WTC11 (cell line): ENCODE measurements at regions not wholly inside any gene's neighbourhood (a gene's known extent, or its start where the extent isn't known, plus 50 kb on each side); places are given as distances from the start of the nearest gene placed in this dataset.

Experiments used
- ATAC-seq: fragments of 200-7000 bp; cut with Tn5 transposase; 2 replicates; pipeline ENCODE4 v1.10.0; 2021; ENCODE audit warnings: mild to moderate bottlenecking, moderate library complexity
- CTCF ChIA-PET: fragments of 300-600 bp; sonication (Branson Sonifier 250); formaldehyde crosslinking; loops from one replicate; lab custom pipeline; 2021; ENCODE audit warnings: antibody characterized with exemption; lab: Charles Lee
- POLR2A ChIA-PET: fragments of 350-600 bp; sonication (Branson Sonifier 250); formaldehyde crosslinking; loops from one replicate; lab custom pipeline; 2021; ENCODE audit warnings: antibody characterized with exemption; lab: Charles Lee
- DNase-seq: peaks from one replicate; pipeline ENCODE4 v3.0.0; 2021; ENCODE audit warnings: low spot score
- H3K27ac Mint-ChIP-seq: 2 replicates; pipeline ENCODE4 v1.8.0; 2021; ENCODE audit warnings: mixed read lengths
- H3K27me3 Mint-ChIP-seq: 2 replicates; pipeline ENCODE4 v1.8.0; 2021; ENCODE audit warnings: low read depth, mild to moderate bottlenecking, moderate library complexity, mixed read lengths
- H3K36me3 Mint-ChIP-seq: 2 replicates; pipeline ENCODE4 v1.8.0; 2021; ENCODE audit warnings: mixed read lengths
- H3K4me1 Mint-ChIP-seq: 2 replicates; pipeline ENCODE4 v1.8.0; 2022; ENCODE audit warnings: mixed read lengths
- H3K4me3 Mint-ChIP-seq: 2 replicates; pipeline ENCODE4 v1.8.0; 2021; ENCODE audit warnings: mild to moderate bottlenecking, moderate library complexity, mixed read lengths
- H3K9me3 Mint-ChIP-seq: 2 replicates; pipeline ENCODE4 v1.8.0; 2021; ENCODE audit warnings: mixed read lengths
- AFF4 ChIP-seq: sonication (generic); formaldehyde crosslinking; IDR thresholded peaks from 2 replicates; pipeline ENCODE4 v1.8.1; 2023; ENCODE audit warnings: mild to moderate bottlenecking, missing genetic modification reagents, borderline replicate concordance
- ATF3 ChIP-seq: sonication (generic); formaldehyde crosslinking; conservative IDR thresholded peaks from 2 replicates; pipeline ENCODE4 v1.8.1; 2022; ENCODE audit warnings: mild to moderate bottlenecking, missing genetic modification reagents
- CDX4 ChIP-seq: fragments of 250-450 bp; sonication (Bioruptor Pico); IDR thresholded peaks from 2 replicates; pipeline ENCODE4 v1.9.0; 2021; ENCODE audit warnings: moderate library complexity, mild to moderate bottlenecking, inconsistent platforms, borderline replicate concordance
- ERG ChIP-seq: fragments of 250-450 bp; sonication (Bioruptor Pico); IDR thresholded peaks from 2 replicates; pipeline ENCODE4 v1.8.0; 2021; ENCODE audit warnings: mild to moderate bottlenecking
- ESRRA ChIP-seq: sonication (generic); formaldehyde crosslinking; IDR thresholded peaks from 2 replicates; pipeline ENCODE4 v1.8.1; 2022; ENCODE audit warnings: mild to moderate bottlenecking, missing genetic modification reagents, borderline replicate concordance
- FOXJ3 ChIP-seq: sonication (generic); formaldehyde crosslinking; IDR thresholded peaks from 2 replicates; pipeline ENCODE4 v1.9.0; 2021; ENCODE audit warnings: missing genetic modification reagents, mild to moderate bottlenecking, borderline replicate concordance
- IRF2 ChIP-seq: sonication (generic); formaldehyde crosslinking; IDR thresholded peaks from 2 replicates; pipeline ENCODE4 v1.8.0; 2022; ENCODE audit warnings: low read depth, missing genetic modification reagents, borderline replicate concordance
- KAT7 ChIP-seq: sonication (generic); formaldehyde crosslinking; IDR thresholded peaks from 2 replicates; pipeline ENCODE4 v1.8.1; 2023; ENCODE audit warnings: missing genetic modification reagents, mild to moderate bottlenecking, borderline replicate concordance
- NR3C1 ChIP-seq: sonication (generic); formaldehyde crosslinking; conservative IDR thresholded peaks from 2 replicates; pipeline ENCODE4 v1.8.1; 2023; ENCODE audit warnings: low read depth, mild to moderate bottlenecking, missing genetic modification reagents
- PRDM15 ChIP-seq: sonication (generic); formaldehyde crosslinking; IDR thresholded peaks from 2 replicates; pipeline ENCODE4 v1.8.0; 2022; ENCODE audit warnings: missing genetic modification reagents
- RORB ChIP-seq: fragments of 250-450 bp; sonication (Bioruptor Pico); IDR thresholded peaks from 2 replicates; pipeline ENCODE4 v1.9.0; 2021; ENCODE audit warnings: mild to moderate bottlenecking
- SMAD4 ChIP-seq: sonication (generic); formaldehyde crosslinking; IDR thresholded peaks from 2 replicates; pipeline ENCODE4 v1.8.0; 2022; ENCODE audit warnings: mild to moderate bottlenecking, missing genetic modification reagents
- SOX15 ChIP-seq: fragments of 250-450 bp; sonication (Bioruptor Pico); IDR thresholded peaks from 2 replicates; pipeline ENCODE4 v1.9.0; 2021; ENCODE audit warnings: mild to moderate bottlenecking
- SP1 ChIP-seq: sonication (generic); formaldehyde crosslinking; conservative IDR thresholded peaks from 2 replicates; pipeline ENCODE4 v1.8.1; 2022; ENCODE audit warnings: missing genetic modification reagents
- STAT6 ChIP-seq: sonication (generic); formaldehyde crosslinking; conservative IDR thresholded peaks from 2 replicates; pipeline ENCODE4 v1.8.1; 2023; ENCODE audit warnings: mild to moderate bottlenecking, low read depth, missing genetic modification reagents, moderate library complexity
- TEAD1 ChIP-seq: sonication (generic); formaldehyde crosslinking; IDR thresholded peaks from 2 replicates; pipeline ENCODE4 v1.8.0; 2022; ENCODE audit warnings: mild to moderate bottlenecking, missing genetic modification reagents
- USF2 ChIP-seq: sonication (generic); formaldehyde crosslinking; IDR thresholded peaks from 2 replicates; pipeline ENCODE4 v1.8.1; 2023; ENCODE audit warnings: mild to moderate bottlenecking, missing genetic modification reagents, moderate library complexity
- ZMAT4 ChIP-seq: fragments of 250-450 bp; sonication (Bioruptor Pico); IDR thresholded peaks from 2 replicates; pipeline ENCODE4 v1.9.0; 2021; ENCODE audit warnings: mild to moderate bottlenecking
- ZNF281 ChIP-seq: sonication (generic); formaldehyde crosslinking; IDR thresholded peaks from 2 replicates; pipeline ENCODE4 v1.8.0; 2023; ENCODE audit warnings: mild to moderate bottlenecking, missing genetic modification reagents

- Mint-ChIP-seq H3K4me3 (no peak overlapping the region), H3K27me3 (no peaks in the 10 kb centered on the region), H3K9me3 (no peaks in the 10 kb centered on the region), H3K4me1 (peaks cover 6% of the 10 kb centered on the region), H3K27ac (no peak overlapping the region), H3K36me3 (no peaks in the 10 kb centered on the region)
- DNase-seq (no peak), ATAC-seq (no peak)
- ChIA-PET CTCF (no interaction called here), POLR2A (no interaction called here)
- TF ChIP-seq TEAD1 (CRISPR knock-in tag) (no peak), RORB (no peak), STAT6 (CRISPR knock-in tag) (no peak), AFF4 (no peak), NR3C1 (CRISPR knock-in tag) (no peak), FOXJ3 (CRISPR knock-in tag) (no peak), IRF2 (no peak), SMAD4 (CRISPR knock-in tag) (no peak), ERG (CRISPR knock-in tag) (no peak), ZMAT4 (CRISPR knock-in tag) (no peak), ESRRA (CRISPR knock-in tag) (no peak), SP1 (CRISPR knock-in tag) (no peak), CDX4 (no peak), USF2 (CRISPR knock-in tag) (no peak), SOX15 (CRISPR knock-in tag) (no peak)
Measured at GRCh38 chr2:40957508-40957907, 505.6 kb upstream of the SLC8A1 start.

GRCh38 chr2:40962026-40962425 is 510.1 kb upstream of the SLC8A1 start:
- H3K27ac Mint-ChIP-seq = no peak overlapping the region
- DNase-seq (no peak), ATAC-seq (no peak)
- H3K27me3 Mint-ChIP-seq = no peaks in the 10 kb centered on the region
- peaks cover 6% of the 10 kb centered on the region for H3K4me1 Mint-ChIP-seq
- POLR2A ChIA-PET = no interaction called here
- no peaks in the 10 kb centered on the region for H3K36me3 Mint-ChIP-seq
- peaks cover 12% of the 10 kb centered on the region for H3K9me3 Mint-ChIP-seq
- CTCF ChIA-PET = no interaction called here
- no peak overlapping the region for H3K4me3 Mint-ChIP-seq
- TF ChIP-seq ATF3 (CRISPR knock-in tag) = no peak
- TF ChIP-seq IRF2 = no peak
- no peak for TF ChIP-seq KAT7 (CRISPR knock-in tag)
- TF ChIP-seq ZNF281 = no peak
- no peak for TF ChIP-seq PRDM15 (CRISPR knock-in tag)
